GM21390 (cell line): ENCODE measurements at regions not wholly inside any gene's neighbourhood (a gene's known extent, or its start where the extent isn't known, plus 50 kb on each side); places are given as distances from the start of the nearest gene placed in this dataset.

Source experiments
- ATAC-seq: cut with Tn5 transposase; IDR thresholded peaks from one replicate; pipeline ENCODE4 v1.9.1; 2021; ENCODE audit not compliant: unreplicated experiment

DNA sequence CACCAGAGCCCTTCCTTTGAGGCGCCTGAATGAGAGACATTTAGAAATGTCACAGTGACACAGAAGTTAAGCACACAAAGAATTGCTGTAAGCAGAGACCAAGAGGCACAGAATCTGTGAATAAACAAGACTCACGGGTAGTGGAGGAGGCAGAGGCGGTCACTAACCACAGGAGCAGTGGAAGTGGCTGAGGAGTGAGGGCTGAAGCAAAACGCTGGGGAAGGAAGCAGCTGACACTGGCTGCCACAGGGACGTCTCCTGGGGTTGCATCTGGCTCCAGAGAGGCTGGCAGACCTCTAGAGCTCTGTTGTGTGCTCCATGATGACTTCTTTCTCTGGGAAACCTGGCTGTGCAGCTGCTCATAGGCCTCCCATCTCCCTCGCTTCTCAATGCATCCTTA, 65.0 kb upstream of the SLC2A12 start:
- ATAC-seq: no peak

DNA sequence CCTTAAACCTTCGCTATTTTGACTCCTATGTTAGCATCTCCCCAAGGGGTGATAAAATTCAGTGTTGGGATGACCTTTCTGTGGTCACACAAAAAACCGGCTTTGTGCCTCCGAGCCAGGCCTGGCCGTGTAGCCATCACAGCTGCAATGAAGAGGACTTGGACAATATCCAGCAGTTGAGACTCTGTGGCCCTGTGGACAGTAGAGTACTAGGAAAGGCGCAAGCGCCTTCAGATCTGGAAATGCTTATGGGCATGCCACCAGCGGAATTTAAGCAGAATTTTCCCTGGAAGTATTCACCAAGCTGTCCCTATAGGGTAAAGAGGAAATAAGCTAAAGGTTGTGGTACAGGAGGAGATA, 63.3 kb upstream of the SLC2A12 start:
- no peak for ATAC-seq

DNA sequence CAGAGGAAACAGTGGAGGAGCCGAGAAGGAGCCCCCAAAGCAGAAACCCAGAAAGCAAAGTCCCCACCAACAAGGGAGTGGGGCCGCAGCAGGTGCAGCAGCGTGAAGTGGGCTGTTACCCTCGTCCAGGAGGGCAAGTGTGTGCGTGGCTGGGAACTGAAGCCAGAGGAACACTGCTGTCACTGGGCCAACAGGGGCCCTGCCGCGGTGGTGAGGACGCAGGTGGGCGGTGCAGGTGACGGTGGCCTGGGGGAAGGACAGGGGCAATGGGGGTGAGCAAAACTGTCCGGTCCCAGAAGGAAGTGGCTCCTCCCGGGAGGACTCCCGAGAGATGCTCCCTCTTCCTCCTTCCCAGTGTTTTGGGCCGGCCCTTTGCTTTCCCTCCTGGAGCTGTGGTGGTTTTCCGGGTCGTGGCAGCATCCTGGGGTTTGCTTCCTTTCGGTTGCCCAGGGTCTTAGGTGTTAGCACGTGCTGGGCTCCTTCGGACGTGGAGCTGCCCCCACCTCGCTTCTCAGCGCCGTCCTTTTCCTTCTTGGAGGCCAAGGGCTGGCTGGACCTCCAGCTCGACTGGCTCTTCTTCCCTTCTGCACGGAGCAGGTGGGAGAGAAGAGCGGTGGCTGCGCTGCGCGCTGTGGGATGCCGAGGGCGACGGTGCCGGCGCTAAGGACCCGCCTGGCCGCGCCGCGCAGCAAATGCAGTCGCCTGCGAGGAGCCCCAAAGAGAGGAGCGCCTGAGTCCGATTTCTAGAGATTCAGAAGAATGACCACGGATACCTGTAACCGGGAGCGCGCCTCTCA, 62.7 kb upstream of the SLC2A12 start:
- no peak for ATAC-seq

DNA sequence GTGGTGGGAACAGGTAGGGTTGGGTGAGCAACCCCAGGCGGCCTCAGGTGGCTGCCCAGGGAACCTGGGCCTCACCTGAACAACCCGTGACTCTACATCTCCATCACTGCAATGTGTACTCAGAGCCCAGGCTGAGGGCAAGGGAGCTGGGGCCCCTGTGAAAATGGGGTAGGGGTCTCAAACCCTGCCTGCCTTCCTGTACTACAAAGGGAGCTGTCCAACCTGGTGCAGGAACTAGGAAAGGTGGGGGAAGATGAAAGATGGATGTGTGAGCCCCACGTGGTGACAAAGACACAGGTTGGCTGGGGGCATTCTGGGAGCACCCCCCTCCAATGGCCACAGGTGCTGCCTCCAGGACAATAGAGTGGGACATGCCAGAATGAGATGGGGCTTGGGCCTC, 62.1 kb upstream of the SLC2A12 start:
- no peak for ATAC-seq

DNA sequence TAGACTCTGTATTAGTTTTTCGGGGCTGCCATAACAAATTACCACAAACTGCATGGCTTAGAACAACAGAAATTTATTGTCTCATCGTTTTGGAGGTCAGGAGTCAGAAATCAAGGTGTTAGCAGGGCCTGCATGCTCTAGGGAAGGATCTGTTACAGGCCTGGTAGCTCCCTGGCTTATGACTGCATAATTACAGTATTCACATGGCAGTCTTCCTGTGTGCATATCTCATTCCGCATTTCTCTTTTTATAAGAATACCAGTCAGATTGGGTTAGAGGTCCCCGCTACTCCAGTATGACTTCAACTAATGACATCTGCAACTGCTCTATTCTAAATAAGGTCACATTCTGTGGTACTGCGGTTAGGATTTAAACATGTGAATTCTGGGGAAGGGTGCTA, 59.3 kb upstream of the SLC2A12 start:
- ATAC-seq: no peak

GRCh38 chr6:134111062-134111677, 58.7 kb upstream of the SLC2A12 start:
- peak; percentile 83 for ATAC-seq

- ATAC-seq: no peak
Measured at GRCh38 chr6:134106702-134107101, 54.3 kb upstream of the SLC2A12 start.

- ATAC-seq: no peak
Measured at GRCh38 chr6:134105940-134106339, 53.5 kb upstream of the SLC2A12 start.

- ATAC-seq: no peak
Measured at GRCh38 chr6:134103006-134103405, 50.6 kb upstream of the SLC2A12 start.
